SK-N-SH treated with all-trans-retinoic acid at 6 μM for 48 hours (cell line): ENCODE measurements at regions not wholly inside any gene's neighbourhood (a gene's known extent, or its start where the extent isn't known, plus 50 kb on each side); places are given as distances from the start of the nearest gene placed in this dataset.

ENCODE experiments used
- ATAC-seq: fragments of 200-7000 bp; cut with Tn5 transposase; 3 replicates; pipeline ENCODE4 v1.9.1; 2020; ENCODE audit warnings: mild to moderate bottlenecking, moderate library complexity
- ARNTL ChIP-seq: fragments of 450-650 bp; formaldehyde crosslinking; IDR thresholded peaks from 2 replicates; pipeline ENCODE4 v1.5.0; 2020; ENCODE audit warnings: low read depth, mild to moderate bottlenecking, moderate library complexity, borderline replicate concordance
- BACH2 ChIP-seq: fragments of 250-450 bp; sonication (Bioruptor Pico); IDR thresholded peaks from 2 replicates; pipeline ENCODE4 v1.9.0; 2021; ENCODE audit warnings: mild to moderate bottlenecking, borderline replicate concordance
- CSDC2 ChIP-seq: fragments of 250-450 bp; sonication (Bioruptor Pico); IDR thresholded peaks from 2 replicates; pipeline ENCODE4 v1.5.0; 2020; ENCODE audit warnings: mild to moderate bottlenecking, moderate library complexity
- ESRRG ChIP-seq: fragments of 250-450 bp; sonication (Bioruptor Pico); IDR thresholded peaks from 2 replicates; pipeline ENCODE4 v1.6.1; 2021; ENCODE audit warnings: mild to moderate bottlenecking
- GLIS3 ChIP-seq: fragments of 250-450 bp; sonication (Bioruptor Pico); IDR thresholded peaks from 2 replicates; pipeline ENCODE4 v1.5.0; 2020; ENCODE audit warnings: mild to moderate bottlenecking, moderate library complexity
- ISL1 ChIP-seq: fragments of 250-450 bp; sonication (Bioruptor Pico); IDR thresholded peaks from 2 replicates; pipeline ENCODE4 v2.1.2; 2022; ENCODE audit warnings: mild to moderate bottlenecking, moderate library complexity
- OSR1 ChIP-seq: fragments of 250-450 bp; sonication (Bioruptor Pico); IDR thresholded peaks from 2 replicates; pipeline ENCODE4 v1.8.0; 2022; ENCODE audit warnings: moderate library complexity, mild to moderate bottlenecking, inconsistent platforms
- POU6F1 ChIP-seq: fragments of 250-450 bp; sonication (Bioruptor Pico); IDR thresholded peaks from 2 replicates; pipeline ENCODE4 v1.8.0; 2021; ENCODE audit warnings: low read depth, mild to moderate bottlenecking, moderate library complexity, borderline replicate concordance
- PPARA ChIP-seq: fragments of 250-450 bp; sonication (Bioruptor Pico); IDR thresholded peaks from 2 replicates; pipeline ENCODE4 v1.5.0; 2020; ENCODE audit warnings: mild to moderate bottlenecking, borderline replicate concordance
- RARB ChIP-seq: fragments of 250-450 bp; sonication (Bioruptor Pico); IDR thresholded peaks from 2 replicates; pipeline ENCODE4 v1.8.0; 2021; ENCODE audit warnings: mild to moderate bottlenecking, moderate library complexity
- SNAI2 ChIP-seq: fragments of 250-450 bp; sonication (Bioruptor Pico); IDR thresholded peaks from 2 replicates; pipeline ENCODE4 v1.5.0; 2020; ENCODE audit warnings: mild to moderate bottlenecking, moderate library complexity
- TCF4 ChIP-seq: fragments of 250-450 bp; sonication (Bioruptor Pico); IDR thresholded peaks from 2 replicates; pipeline ENCODE4 v1.8.0; 2021; ENCODE audit warnings: mild to moderate bottlenecking, moderate library complexity, borderline replicate concordance
- TOX ChIP-seq: fragments of 250-450 bp; sonication (Bioruptor Pico); IDR thresholded peaks from 2 replicates; pipeline ENCODE4 v1.8.0; 2021; ENCODE audit warnings: mild to moderate bottlenecking, moderate library complexity, borderline replicate concordance
- TSHZ2 ChIP-seq: fragments of 250-450 bp; sonication (Bioruptor Pico); IDR thresholded peaks from 2 replicates; pipeline ENCODE4 v1.5.0; 2020; ENCODE audit warnings: mild to moderate bottlenecking, moderate library complexity
- ZC3H10 ChIP-seq: fragments of 250-450 bp; sonication (Bioruptor Pico); IDR thresholded peaks from 2 replicates; pipeline ENCODE4 v1.5.1; 2021; ENCODE audit warnings: mild to moderate bottlenecking, moderate library complexity
- ZFP3 ChIP-seq: fragments of 250-450 bp; sonication (Bioruptor Pico); IDR thresholded peaks from 2 replicates; pipeline ENCODE4 v1.5.0; 2020; ENCODE audit warnings: mild to moderate bottlenecking, moderate library complexity
- ZFP30 ChIP-seq: fragments of 450-650 bp; formaldehyde crosslinking; IDR thresholded peaks from 2 replicates; pipeline ENCODE4 v1.5.0; 2022; ENCODE audit warnings: mild to moderate bottlenecking, moderate library complexity
- ZNF565 ChIP-seq: fragments of 450-650 bp; formaldehyde crosslinking; conservative IDR thresholded peaks from 2 replicates; pipeline ENCODE4 v1.5.0; 2020; ENCODE audit warnings: low read depth, mild to moderate bottlenecking, moderate library complexity
- ZNF70 ChIP-seq: fragments of 450-650 bp; formaldehyde crosslinking; IDR thresholded peaks from 2 replicates; pipeline ENCODE4 v1.5.0; 2020; ENCODE audit warnings: mild to moderate bottlenecking, moderate library complexity
- ZNF8 ChIP-seq: fragments of 450-650 bp; formaldehyde crosslinking; IDR thresholded peaks from 2 replicates; pipeline ENCODE4 v1.5.0; 2020; ENCODE audit warnings: mild to moderate bottlenecking, moderate library complexity
- TF ChIP-seq, protein P1 (sequence below): fragments of 250-450 bp; sonication (Bioruptor Pico); IDR thresholded peaks from 2 replicates; pipeline ENCODE4 v1.5.1; 2020; ENCODE audit warnings: low read depth, mild to moderate bottlenecking, moderate library complexity
- TF ChIP-seq, protein P2 (sequence below): fragments of 250-450 bp; sonication (Bioruptor Pico); IDR thresholded peaks from 2 replicates; pipeline ENCODE4 v1.8.0; 2020; ENCODE audit warnings: mild to moderate bottlenecking, moderate library complexity, borderline replicate concordance

DNA sequence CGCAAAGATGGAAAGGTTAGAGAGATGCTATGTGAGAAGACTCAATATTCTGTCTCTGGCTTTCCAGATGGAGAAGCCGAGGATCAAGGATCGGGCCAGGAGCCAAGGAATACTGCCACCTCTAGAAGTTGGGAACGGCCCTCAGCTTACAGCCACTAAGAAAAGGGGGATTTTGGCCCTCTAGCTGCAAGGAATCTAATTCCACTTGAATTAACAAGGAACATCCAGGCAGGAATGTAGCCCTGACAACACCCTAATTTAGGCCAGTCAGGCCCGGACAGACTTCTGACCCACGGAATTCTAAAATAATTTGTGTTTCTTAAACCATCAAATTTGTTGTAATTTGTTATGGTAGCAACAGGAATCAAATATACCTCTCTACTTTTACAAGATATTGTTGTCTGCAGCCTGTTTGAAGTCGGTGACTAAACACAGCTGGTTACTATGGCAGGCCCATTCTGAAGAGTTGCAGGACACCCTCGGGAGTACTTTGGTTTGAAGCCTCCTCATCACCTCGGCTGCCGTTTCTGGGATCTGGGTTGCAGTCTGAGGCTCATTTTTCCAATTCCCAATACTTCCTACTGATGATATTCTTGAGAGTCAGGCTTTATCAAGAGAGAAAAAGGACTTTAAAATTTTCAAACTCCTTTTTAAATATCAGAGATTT, 1131.2 kb downstream of the TSN start:
- TF ChIP-seq ZNF565, result no peak
- no peak for TF ChIP-seq TCF4
- no peak for TF ChIP-seq ESRRG (CRISPR knock-in tag)
- no peak for TF ChIP-seq ZFP30 (CRISPR knock-in tag)
- TF ChIP-seq BACH2 (CRISPR knock-in tag), result no peak
- no peak for TF ChIP-seq OSR1 (CRISPR knock-in tag)
- no peak for TF ChIP-seq GLIS3
- ATAC-seq, result no peak

- ATAC-seq, result no peak
- TF ChIP-seq PPARA (CRISPR knock-in tag) (no peak), ARNTL (CRISPR knock-in tag) (no peak), ZFP30 (CRISPR knock-in tag) (no peak), ZFP3 (CRISPR knock-in tag) (no peak), RARB (CRISPR knock-in tag) (no peak), TOX (no peak), SNAI2 (CRISPR knock-in tag) (no peak), ZNF70 (no peak), ZNF8 (CRISPR knock-in tag) (no peak), ZNF565 (no peak), POU6F1 (CRISPR knock-in tag) (no peak), GLIS3 (no peak), BACH2 (CRISPR knock-in tag) (no peak), ZC3H10 (no peak), TSHZ2 (CRISPR knock-in tag) (no peak), TCF4 (no peak), CSDC2 (CRISPR knock-in tag) (no peak)
- TF ChIP-seq, protein P1, sequence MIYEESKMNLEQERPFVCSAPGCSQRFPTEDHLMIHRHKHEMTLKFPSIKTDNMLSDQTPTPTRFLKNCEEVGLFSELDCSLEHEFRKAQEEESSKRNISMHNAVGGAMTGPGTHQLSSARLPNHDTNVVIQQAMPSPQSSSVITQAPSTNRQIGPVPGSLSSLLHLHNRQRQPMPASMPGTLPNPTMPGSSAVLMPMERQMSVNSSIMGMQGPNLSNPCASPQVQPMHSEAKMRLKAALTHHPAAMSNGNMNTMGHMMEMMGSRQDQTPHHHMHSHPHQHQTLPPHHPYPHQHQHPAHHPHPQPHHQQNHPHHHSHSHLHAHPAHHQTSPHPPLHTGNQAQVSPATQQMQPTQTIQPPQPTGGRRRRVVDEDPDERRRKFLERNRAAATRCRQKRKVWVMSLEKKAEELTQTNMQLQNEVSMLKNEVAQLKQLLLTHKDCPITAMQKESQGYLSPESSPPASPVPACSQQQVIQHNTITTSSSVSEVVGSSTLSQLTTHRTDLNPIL (CRISPR knock-in tag), result no peak
- TF ChIP-seq, protein P2, sequence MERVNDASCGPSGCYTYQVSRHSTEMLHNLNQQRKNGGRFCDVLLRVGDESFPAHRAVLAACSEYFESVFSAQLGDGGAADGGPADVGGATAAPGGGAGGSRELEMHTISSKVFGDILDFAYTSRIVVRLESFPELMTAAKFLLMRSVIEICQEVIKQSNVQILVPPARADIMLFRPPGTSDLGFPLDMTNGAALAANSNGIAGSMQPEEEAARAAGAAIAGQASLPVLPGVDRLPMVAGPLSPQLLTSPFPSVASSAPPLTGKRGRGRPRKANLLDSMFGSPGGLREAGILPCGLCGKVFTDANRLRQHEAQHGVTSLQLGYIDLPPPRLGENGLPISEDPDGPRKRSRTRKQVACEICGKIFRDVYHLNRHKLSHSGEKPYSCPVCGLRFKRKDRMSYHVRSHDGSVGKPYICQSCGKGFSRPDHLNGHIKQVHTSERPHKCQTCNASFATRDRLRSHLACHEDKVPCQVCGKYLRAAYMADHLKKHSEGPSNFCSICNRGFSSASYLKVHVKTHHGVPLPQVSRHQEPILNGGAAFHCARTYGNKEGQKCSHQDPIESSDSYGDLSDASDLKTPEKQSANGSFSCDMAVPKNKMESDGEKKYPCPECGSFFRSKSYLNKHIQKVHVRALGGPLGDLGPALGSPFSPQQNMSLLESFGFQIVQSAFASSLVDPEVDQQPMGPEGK (CRISPR knock-in tag), result no peak
Measured at GRCh38 chr2:122899614-122900013, 1125.5 kb upstream of the CNTNAP5 start.

DNA sequence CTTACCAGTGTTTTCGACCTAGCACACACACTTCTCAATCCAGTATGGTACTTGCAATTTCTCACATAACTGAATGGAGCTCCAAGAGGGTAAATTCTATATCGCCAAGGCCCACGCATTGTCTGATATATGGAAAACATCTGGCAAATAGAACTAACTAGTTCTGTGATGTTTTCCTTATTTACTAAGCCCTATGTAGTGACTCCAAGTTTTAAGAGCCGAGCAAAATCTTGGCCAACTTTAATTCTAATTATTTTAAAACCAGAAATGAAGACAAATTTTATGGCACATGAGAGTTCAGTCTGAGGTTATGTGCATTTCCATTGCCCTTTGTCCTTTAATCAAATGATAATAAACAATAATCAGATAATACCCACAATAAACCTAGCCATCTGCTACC, 1119.7 kb upstream of the CNTNAP5 start:
- ATAC-seq, result no peak
- TF ChIP-seq RARB (CRISPR knock-in tag), result no peak
- TF ChIP-seq TCF4, result peak; percentile 63; the same call in 1 of the 2 replicates

DNA sequence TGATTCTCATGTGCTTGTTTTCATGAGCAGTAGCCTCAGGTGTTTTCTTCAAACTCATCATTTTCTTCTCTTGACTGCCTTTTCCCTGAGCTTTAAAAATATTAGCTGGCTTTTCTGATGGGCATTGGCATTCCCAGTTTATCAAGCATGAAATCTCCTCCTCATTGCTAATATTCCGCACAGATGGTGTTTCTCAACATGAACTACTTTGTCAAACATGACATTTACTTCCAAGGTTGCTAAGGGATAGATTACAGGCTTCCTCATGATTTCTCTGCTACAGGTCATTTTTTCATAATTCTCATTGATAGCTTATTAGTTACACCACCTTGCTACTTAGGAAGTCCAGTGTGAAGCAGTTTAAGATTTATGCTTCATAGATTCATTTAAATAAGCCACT, 1116.9 kb upstream of the CNTNAP5 start:
- TF ChIP-seq, protein P2 (CRISPR knock-in tag), result no peak
- TF ChIP-seq ISL1 (CRISPR knock-in tag), result peak; percentile 22; the same call in 1 of the 2 replicates
- TF ChIP-seq TCF4, result peak; percentile 50; the same call in 1 of the 2 replicates
- ATAC-seq, result no peak
